GM12872 (cell line): ENCODE measurements at regions not wholly inside any gene's neighbourhood (a gene's known extent, or its start where the extent isn't known, plus 50 kb on each side); places are given as distances from the start of the nearest gene placed in this dataset.

Source experiments
- TF ChIP-seq, protein P1 (sequence below): IDR thresholded peaks from 3 replicates; pipeline ENCODE4 v1.5.1; 2011; ENCODE audit warnings: low read depth, mild to moderate bottlenecking, low read length, moderate library complexity; ENCODE audit not compliant: insufficient read depth

GRCh38 chr21:32141318-32141633, 137.6 kb downstream of the MIS18A start:
- TF ChIP-seq, protein P1, sequence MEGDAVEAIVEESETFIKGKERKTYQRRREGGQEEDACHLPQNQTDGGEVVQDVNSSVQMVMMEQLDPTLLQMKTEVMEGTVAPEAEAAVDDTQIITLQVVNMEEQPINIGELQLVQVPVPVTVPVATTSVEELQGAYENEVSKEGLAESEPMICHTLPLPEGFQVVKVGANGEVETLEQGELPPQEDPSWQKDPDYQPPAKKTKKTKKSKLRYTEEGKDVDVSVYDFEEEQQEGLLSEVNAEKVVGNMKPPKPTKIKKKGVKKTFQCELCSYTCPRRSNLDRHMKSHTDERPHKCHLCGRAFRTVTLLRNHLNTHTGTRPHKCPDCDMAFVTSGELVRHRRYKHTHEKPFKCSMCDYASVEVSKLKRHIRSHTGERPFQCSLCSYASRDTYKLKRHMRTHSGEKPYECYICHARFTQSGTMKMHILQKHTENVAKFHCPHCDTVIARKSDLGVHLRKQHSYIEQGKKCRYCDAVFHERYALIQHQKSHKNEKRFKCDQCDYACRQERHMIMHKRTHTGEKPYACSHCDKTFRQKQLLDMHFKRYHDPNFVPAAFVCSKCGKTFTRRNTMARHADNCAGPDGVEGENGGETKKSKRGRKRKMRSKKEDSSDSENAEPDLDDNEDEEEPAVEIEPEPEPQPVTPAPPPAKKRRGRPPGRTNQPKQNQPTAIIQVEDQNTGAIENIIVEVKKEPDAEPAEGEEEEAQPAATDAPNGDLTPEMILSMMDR = no peak

DNA sequence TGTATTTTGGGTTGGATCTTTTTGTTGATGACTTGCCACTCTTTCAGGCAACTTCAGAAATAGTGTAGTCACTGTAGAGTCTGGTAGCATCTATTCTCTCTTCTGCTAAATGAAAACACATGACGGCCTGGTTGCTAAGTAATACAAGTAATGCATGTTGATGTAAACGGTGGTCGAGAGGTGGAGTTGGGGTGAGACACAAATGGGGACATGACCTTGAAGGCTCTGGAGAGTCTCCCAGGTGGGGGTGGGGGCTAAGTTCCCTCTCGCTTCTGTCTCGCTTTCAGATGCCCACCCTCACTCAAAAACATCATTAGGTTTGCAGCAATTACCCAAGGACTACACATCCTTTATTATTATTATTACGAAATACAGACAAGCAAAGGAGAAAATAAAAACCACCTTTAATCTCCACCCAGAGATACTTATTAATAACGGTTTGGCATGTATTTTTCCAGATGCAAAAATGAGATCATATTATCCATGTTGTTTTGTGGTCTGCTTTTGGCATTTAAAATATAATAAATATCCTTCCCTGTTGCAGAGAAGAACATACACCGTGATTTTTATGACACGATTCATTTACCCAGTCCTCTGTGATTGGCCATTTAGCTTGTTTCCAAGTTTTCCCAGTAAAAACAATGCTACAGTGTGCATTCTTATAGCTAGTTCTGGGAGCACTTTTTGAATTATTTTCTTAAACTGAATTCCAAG, 138.1 kb downstream of the MIS18A start:
- TF ChIP-seq, protein P1 = no peak

GRCh38 chr21:32140151-32140550, 138.7 kb downstream of the MIS18A start:
- TF ChIP-seq, protein P1 = no peak

- TF ChIP-seq, protein P1 = no peak
Measured at GRCh38 chr21:32138658-32139057, 140.2 kb downstream of the MIS18A start.

DNA sequence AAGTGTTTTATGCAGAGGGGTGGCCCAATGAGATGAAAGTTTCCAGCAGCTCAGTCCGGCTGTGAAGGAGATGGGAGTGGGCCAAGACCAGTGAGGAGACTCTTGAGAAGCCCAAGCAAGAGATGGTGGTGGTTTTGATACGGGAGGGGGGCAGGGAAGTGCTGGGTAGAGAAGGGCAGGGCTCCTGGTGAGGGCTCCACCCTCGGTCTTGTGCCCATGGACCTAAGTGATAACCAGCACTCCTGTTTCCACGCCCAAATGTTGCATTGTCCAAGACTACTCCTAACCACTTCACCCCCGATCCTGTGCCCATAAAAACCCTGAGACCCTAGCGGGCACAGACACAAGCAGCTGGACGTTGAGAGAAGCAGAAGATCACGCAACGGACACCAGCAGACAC, 140.9 kb downstream of the MIS18A start:
- TF ChIP-seq, protein P1 = no peak

GRCh38 chr21:32137266-32137665, 141.6 kb downstream of the MIS18A start:
- TF ChIP-seq, protein P1 = no peak

- TF ChIP-seq, protein P1 = no peak
Measured at GRCh38 chr21:32136546-32136945, 142.3 kb downstream of the MIS18A start.
